HG03342 (cell line): ENCODE measurements at regions not wholly inside any gene's neighbourhood (a gene's known extent, or its start where the extent isn't known, plus 50 kb on each side); places are given as distances from the start of the nearest gene placed in this dataset.
"Not testable (repeated sequence)": the region's sequence is repeated elsewhere in the genome, so short reads cannot be mapped to it uniquely, and the experiment has no call there.

Experiments used
- ATAC-seq: cut with Tn5 transposase; IDR thresholded peaks from one replicate; pipeline ENCODE4 v1.9.1; 2021; ENCODE audit warnings: mild to moderate bottlenecking, moderate library complexity; ENCODE audit not compliant: unreplicated experiment

GRCh38 chr13:80680786-80681366 lies 339.9 kb upstream of the SPRY2 start:
- no peak for ATAC-seq

- ATAC-seq: no peak
Measured at GRCh38 chr13:80679423-80679822, 338.5 kb upstream of the SPRY2 start.

- no peak for ATAC-seq
Measured at GRCh38 chr13:80677227-80677626, 336.3 kb upstream of the SPRY2 start.

- not testable (repeated sequence) for ATAC-seq
Measured at GRCh38 chr13:80675442-80675841, 334.5 kb upstream of the SPRY2 start.

GRCh38 chr13:80671773-80672172 lies 330.8 kb upstream of the SPRY2 start:
- ATAC-seq: no peak

- ATAC-seq: no peak
Measured at GRCh38 chr13:80669112-80669511, 328.2 kb upstream of the SPRY2 start.

GRCh38 chr13:80668452-80668851 lies 327.5 kb upstream of the SPRY2 start:
- no peak for ATAC-seq

- no peak for ATAC-seq
Measured at GRCh38 chr13:80666782-80667552, 326.0 kb upstream of the SPRY2 start.

- ATAC-seq: no peak
Measured at GRCh38 chr13:80665792-80666333, 324.9 kb upstream of the SPRY2 start.

GRCh38 chr13:80664950-80665349 lies 324.0 kb upstream of the SPRY2 start:
- no peak for ATAC-seq

- ATAC-seq: no peak
Measured at GRCh38 chr13:80663788-80664187, 322.9 kb upstream of the SPRY2 start.

GRCh38 chr13:80658705-80659104 lies 317.8 kb upstream of the SPRY2 start:
- ATAC-seq: no peak

GRCh38 chr13:80656512-80656904 lies 315.6 kb upstream of the SPRY2 start:
- no peak for ATAC-seq

GRCh38 chr13:80655778-80656511 lies 315.0 kb upstream of the SPRY2 start:
- ATAC-seq: no peak

GRCh38 chr13:80654638-80655249 lies 313.8 kb upstream of the SPRY2 start:
- no peak for ATAC-seq

GRCh38 chr13:80649274-80649673 lies 308.3 kb upstream of the SPRY2 start:
- ATAC-seq: no peak

- no peak for ATAC-seq
Measured at GRCh38 chr13:80642641-80643040, 301.7 kb upstream of the SPRY2 start.

GRCh38 chr13:80633251-80633650 lies 292.3 kb upstream of the SPRY2 start:
- ATAC-seq: no peak

GRCh38 chr13:80630685-80631121 lies 289.8 kb upstream of the SPRY2 start:
- ATAC-seq: no peak

- no peak for ATAC-seq
Measured at GRCh38 chr13:80618781-80619180, 277.9 kb upstream of the SPRY2 start.

GRCh38 chr13:80612804-80613203 lies 271.9 kb upstream of the SPRY2 start:
- ATAC-seq: no peak
